Parathyroid adenoma (tissue), 2 donors: ENCODE measurements at regions not wholly inside any gene's neighbourhood (a gene's known extent, or its start where the extent isn't known, plus 50 kb on each side); places are given as distances from the start of the nearest gene placed in this dataset.

Experiments used
- H2AFZ ChIP-seq: fragments of 300-600 bp; sonication (generic); one replicate; pipeline ENCODE4 v1.7.0; 2017; ENCODE audit warnings: antibody characterized with exemption, mild to moderate bottlenecking
- H3K27ac ChIP-seq: fragments of 300-600 bp; sonication (generic); one replicate; pipeline ENCODE4 v1.7.0; 2017
- H3K27me3 ChIP-seq: fragments of 300-600 bp; sonication (generic); one replicate; pipeline ENCODE4 v1.7.0; 2017; ENCODE audit warnings: low read length; ENCODE audit not compliant: control insufficient read depth, insufficient read depth
- H3K36me3 ChIP-seq: fragments of 300-600 bp; sonication (generic); one replicate; pipeline ENCODE4 v1.7.0; 2017; ENCODE audit warnings: low read length; ENCODE audit not compliant: control insufficient read depth, insufficient read depth
- H3K4me1 ChIP-seq: fragments of 300-600 bp; sonication (generic); one replicate; pipeline ENCODE4 v1.7.0; 2017; ENCODE audit warnings: control low read depth
- H3K4me2 ChIP-seq: fragments of 300-600 bp; sonication (generic); one replicate; pipeline ENCODE4 v1.7.0; 2017; ENCODE audit warnings: low read length
- H3K4me3 ChIP-seq: fragments of 300-600 bp; sonication (generic); one replicate; pipeline ENCODE4 v1.7.0; 2017; ENCODE audit warnings: low read depth, low read length
- H3K79me2 ChIP-seq: fragments of 300-600 bp; sonication (generic); one replicate; pipeline ENCODE4 v1.7.0; 2017; ENCODE audit warnings: control low read depth
- H3K9ac ChIP-seq: fragments of 300-600 bp; sonication (generic); one replicate; pipeline ENCODE4 v1.7.0; 2017; ENCODE audit warnings: mild to moderate bottlenecking
- H3K9me3 ChIP-seq: fragments of 300-600 bp; sonication (generic); one replicate; pipeline ENCODE4 v1.7.0; 2017; ENCODE audit warnings: low read length; ENCODE audit not compliant: control insufficient read depth
- CTCF ChIP-seq: fragments of 300-600 bp; sonication (generic); IDR thresholded peaks from one replicate; pipeline ENCODE4 v1.7.0; 2017; ENCODE audit warnings: antibody characterized with exemption, mild to moderate bottlenecking
- donor health status: primary hyperparathyroidism.

GRCh38 chr4:167966143-167966542, 126.2 kb upstream of the ANXA10 start:
- Histone ChIP-seq H3K4me2 (no peak overlapping the region), H3K9me3 (no peaks in the 10 kb centered on the region), H3K4me3 (no peak overlapping the region), H3K27me3 (no peaks in the 10 kb centered on the region), H3K79me2 (no peaks in the 10 kb centered on the region), H3K36me3 (no peaks in the 10 kb centered on the region), H3K4me1 (no peaks in the 10 kb centered on the region), H2AFZ (no peak overlapping the region), H3K27ac (no peak overlapping the region), H3K9ac (no peak overlapping the region)
- TF ChIP-seq CTCF, result no peak

GRCh38 chr4:167973513-167973912, 118.8 kb upstream of the ANXA10 start:
- H3K4me2 ChIP-seq, result no peak overlapping the region
- no peak overlapping the region for H3K9ac ChIP-seq
- H2AFZ ChIP-seq, result no peak overlapping the region
- no peaks in the 10 kb centered on the region for H3K9me3 ChIP-seq
- H3K27me3 ChIP-seq, result no peaks in the 10 kb centered on the region
- no peaks in the 10 kb centered on the region for H3K36me3 ChIP-seq
- no peak overlapping the region for H3K27ac ChIP-seq
- H3K79me2 ChIP-seq, result no peaks in the 10 kb centered on the region
- H3K4me1 ChIP-seq, result no peaks in the 10 kb centered on the region
- TF ChIP-seq CTCF, result no peak
- no peak overlapping the region for H3K4me3 ChIP-seq

- no peak overlapping the region for H2AFZ ChIP-seq
- no peak overlapping the region for H3K27ac ChIP-seq
- H3K4me2 ChIP-seq, result no peak overlapping the region
- H3K4me3 ChIP-seq, result no peak overlapping the region
- H3K9ac ChIP-seq, result no peak overlapping the region
- H3K27me3 ChIP-seq, result no peaks in the 10 kb centered on the region
- no peaks in the 10 kb centered on the region for H3K79me2 ChIP-seq
- H3K36me3 ChIP-seq, result no peaks in the 10 kb centered on the region
- no peak for TF ChIP-seq CTCF
- H3K9me3 ChIP-seq, result no peaks in the 10 kb centered on the region
- no peaks in the 10 kb centered on the region for H3K4me1 ChIP-seq
Observed at GRCh38 chr4:167985565-167985964, 106.8 kb upstream of the ANXA10 start.

- H3K9me3 ChIP-seq, result no peaks in the 10 kb centered on the region
- H3K36me3 ChIP-seq, result no peaks in the 10 kb centered on the region
- TF ChIP-seq CTCF, result no peak
- H3K9ac ChIP-seq, result no peak overlapping the region
- no peak overlapping the region for H3K4me2 ChIP-seq
- no peak overlapping the region for H3K27ac ChIP-seq
- H3K4me3 ChIP-seq, result no peak overlapping the region
- H3K79me2 ChIP-seq, result no peaks in the 10 kb centered on the region
- no peak overlapping the region for H2AFZ ChIP-seq
- no peaks in the 10 kb centered on the region for H3K27me3 ChIP-seq
- H3K4me1 ChIP-seq, result no peaks in the 10 kb centered on the region
Observed at GRCh38 chr4:167986044-167986443, 106.3 kb upstream of the ANXA10 start.

GRCh38 chr4:167987285-167987684, 105.1 kb upstream of the ANXA10 start:
- Histone ChIP-seq H3K27ac (no peak overlapping the region), H3K27me3 (no peaks in the 10 kb centered on the region), H3K4me1 (no peaks in the 10 kb centered on the region), H3K9me3 (no peaks in the 10 kb centered on the region), H2AFZ (no peak overlapping the region), H3K4me3 (no peak overlapping the region), H3K36me3 (no peaks in the 10 kb centered on the region), H3K4me2 (no peak overlapping the region), H3K79me2 (no peaks in the 10 kb centered on the region), H3K9ac (no peak overlapping the region)
- TF ChIP-seq CTCF, result no peak
